Thymus (tissue), 11 donors: ENCODE measurements at regions not wholly inside any gene's neighbourhood (a gene's known extent, or its start where the extent isn't known, plus 50 kb on each side); places are given as distances from the start of the nearest gene placed in this dataset.

Experiments used
- DNase-seq, 9 donors: peaks; one replicate each; pipeline ENCODE4 v3.0.0-alpha.2; 2013; ENCODE audit warnings: low spot score in 9 of 9, low read depth in 6 of 9, missing footprints in 1 of 9
- H3K27ac ChIP-seq, 2 donors: one replicate each; pipeline ENCODE4 v1.5.1; 2013; ENCODE audit warnings: control low read depth in 1 of 2, low read depth in 1 of 2, low read length in 1 of 2, mild to moderate bottlenecking in 1 of 2, moderate library complexity in 1 of 2
- H3K27me3 ChIP-seq, 2 donors: one replicate each; pipeline ENCODE4 v1.5.1; 2013; ENCODE audit warnings: low read length in 1 of 2; ENCODE audit not compliant: control insufficient read depth in 2 of 2, insufficient read depth in 1 of 2
- H3K36me3 ChIP-seq, 2 donors: one replicate each; pipeline ENCODE4 v1.5.1; 2013; ENCODE audit warnings: low read length in 1 of 2, mild to moderate bottlenecking in 1 of 2, moderate library complexity in 1 of 2; ENCODE audit not compliant: control insufficient read depth in 2 of 2, insufficient read depth in 2 of 2
- H3K4me1 ChIP-seq, 2 donors: one replicate each; pipeline ENCODE4 v1.5.1; 2013; ENCODE audit warnings: low read length in 2 of 2; ENCODE audit not compliant: control insufficient read depth in 2 of 2, insufficient read depth in 2 of 2
- H3K4me3 ChIP-seq, 2 donors: one replicate each; pipeline ENCODE4 v1.5.1; 2013; ENCODE audit warnings: low read length in 2 of 2, control low read depth in 1 of 2, mild to moderate bottlenecking in 1 of 2
- H3K9me3 ChIP-seq, 2 donors: one replicate each; pipeline ENCODE4 v1.5.1; 2013; ENCODE audit warnings: low read length in 1 of 2, mild to moderate bottlenecking in 1 of 2; ENCODE audit not compliant: control insufficient read depth in 2 of 2, insufficient read depth in 1 of 2
- WGBS: extraction: QIAGEN DNeasy Blood & Tissue Kit; methylation state at CpG from one replicate; pipeline ENCODE4 v1.1.7; 2013; 5-methylcytosine and 5-hydroxymethylcytosine counted together
- donor health status: healthy.

- no peaks in the 10 kb centered on the region for H3K9me3 ChIP-seq
- 96% methylated on average over 5 of the region's 5 CpGs for WGBS
Measured at GRCh38 chrX:39322496-39322895, 521.2 kb downstream of the MID1IP1 start.

GRCh38 chrX:39324233-39324930 lies 523.1 kb downstream of the MID1IP1 start:
- Histone ChIP-seq H3K9me3 (no peaks in the 10 kb centered on the region), H3K27me3 (no peaks in the 10 kb centered on the region), H3K4me3 (no peak overlapping the region), H3K27ac (no peak overlapping the region), H3K36me3 (no peaks in the 10 kb centered on the region), H3K4me1 (peaks cover 6 to 11% of the 10 kb centered on the region in 2 donors)
- 94% methylated on average over 2 of the region's 2 CpGs for WGBS
- DNase-seq, result no peak

More at GRCh38 chrX:39322496-39322895, 521.2 kb downstream of the MID1IP1 start:
- H3K4me1 ChIP-seq, result peaks cover 6 to 12% of the 10 kb centered on the region in 2 donors
- DNase-seq, result no peak
- H3K27me3 ChIP-seq, result no peaks in the 10 kb centered on the region
- H3K27ac ChIP-seq, result no peak overlapping the region
- H3K4me3 ChIP-seq, result no peak overlapping the region
- no peaks in the 10 kb centered on the region for H3K36me3 ChIP-seq

DNA sequence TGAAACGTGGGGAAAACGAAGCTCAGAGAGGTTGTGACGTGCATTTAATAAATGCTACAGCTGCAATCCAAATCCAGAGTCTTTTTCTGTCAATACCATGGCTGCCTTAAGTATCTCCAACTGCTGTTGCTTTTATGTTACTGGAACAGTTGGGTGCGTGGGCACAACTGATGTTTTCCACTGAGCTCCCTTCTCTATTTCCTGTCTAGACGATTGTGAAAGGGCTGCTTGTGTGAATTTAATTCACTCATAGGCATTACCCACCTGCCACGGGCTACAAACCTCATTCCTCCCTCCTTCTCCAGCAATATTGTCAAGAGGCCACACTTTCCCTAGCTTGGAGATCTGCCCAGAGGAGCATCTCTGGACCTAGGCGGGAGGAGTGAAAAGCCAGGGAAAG lies 526.0 kb downstream of the MID1IP1 start:
- Histone ChIP-seq H3K4me1 (peaks cover 0 to 7% of the 10 kb centered on the region in 2 donors), H3K27me3 (no peaks in the 10 kb centered on the region), H3K4me3 (no peak overlapping the region), H3K9me3 (no peaks in the 10 kb centered on the region), H3K27ac (peak overlapping the region; percentile 57 to 74), H3K36me3 (no peaks in the 10 kb centered on the region)
- DNase-seq, result peak in 2 of 9 donors; percentile 26 to 54
- WGBS, result 59% methylated on average over 7 of the region's 7 CpGs

DNA sequence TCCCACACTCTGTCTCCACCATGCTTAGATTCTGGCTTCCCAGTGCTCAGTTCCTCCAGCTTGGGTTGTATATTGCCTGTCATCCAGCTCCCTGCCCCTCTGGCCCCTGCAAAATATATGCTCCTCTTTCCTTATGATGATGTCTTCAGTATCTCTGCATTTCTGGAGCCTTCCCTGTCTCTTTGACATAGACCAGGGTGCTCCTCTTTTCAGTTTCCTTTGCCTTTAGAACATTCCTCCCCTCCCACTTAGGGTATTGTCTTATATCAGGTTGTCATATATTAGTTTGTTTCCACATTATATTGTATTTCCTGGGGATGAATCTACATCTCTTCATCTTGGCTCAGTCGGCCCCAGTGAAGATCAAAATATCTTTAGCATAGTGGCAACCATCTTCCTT lies 526.4 kb downstream of the MID1IP1 start:
- Histone ChIP-seq H3K27me3 (no peaks in the 10 kb centered on the region), H3K4me1 (peaks cover 0 to 7% of the 10 kb centered on the region in 2 donors), H3K36me3 (no peaks in the 10 kb centered on the region), H3K4me3 (no peak overlapping the region), H3K9me3 (no peaks in the 10 kb centered on the region), H3K27ac (peak overlapping the region; percentile 1 to 60)
- 88% methylated on average over 1 of the region's 1 CpG for WGBS
- no peak for DNase-seq

- no peaks in the 10 kb centered on the region for H3K9me3 ChIP-seq
- 97% methylated on average over 4 of the region's 4 CpGs for WGBS
- H3K4me1 ChIP-seq, result peaks cover 0 to 7% of the 10 kb centered on the region in 2 donors
- H3K4me3 ChIP-seq, result no peak overlapping the region
- H3K27me3 ChIP-seq, result no peaks in the 10 kb centered on the region
- DNase-seq, result no peak
- H3K27ac ChIP-seq, result no peak overlapping the region
- H3K36me3 ChIP-seq, result no peaks in the 10 kb centered on the region
Measured at GRCh38 chrX:39328661-39329060, 527.4 kb downstream of the MID1IP1 start.

GRCh38 chrX:39331082-39331704 lies 529.9 kb downstream of the MID1IP1 start:
- peak in 1 of 9 donors; percentile 18 for DNase-seq
- Histone ChIP-seq H3K4me1 (peaks cover 0 to 15% of the 10 kb centered on the region in 2 donors), H3K36me3 (no peaks in the 10 kb centered on the region), H3K27ac (no peak overlapping the region), H3K27me3 (no peaks in the 10 kb centered on the region), H3K4me3 (no peak overlapping the region), H3K9me3 (no peaks in the 10 kb centered on the region)
- WGBS, result 21% methylated on average over 4 of the region's 4 CpGs

DNA sequence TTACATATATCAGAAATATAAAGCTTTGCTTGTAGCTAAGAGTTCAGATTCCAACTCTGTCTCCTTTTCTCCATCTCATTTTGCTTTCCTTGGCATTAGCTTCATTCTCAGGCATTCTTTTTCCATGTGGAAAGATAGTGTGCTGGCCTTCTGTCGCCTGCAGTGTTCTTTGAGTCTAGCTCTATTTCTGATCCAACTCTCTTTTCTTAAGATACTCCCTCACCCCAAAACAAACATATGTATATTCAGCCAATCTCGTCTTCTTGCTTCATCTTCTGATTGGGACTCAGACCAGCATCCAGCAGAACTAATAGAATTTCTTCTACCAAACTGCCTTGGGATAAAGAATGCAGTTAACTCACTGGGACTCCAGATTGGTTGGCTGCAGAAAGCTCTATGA lies 532.2 kb downstream of the MID1IP1 start:
- 99% methylated on average over 2 of the region's 2 CpGs for WGBS
- Histone ChIP-seq H3K4me3 (no peak overlapping the region), H3K36me3 (no peaks in the 10 kb centered on the region), H3K9me3 (no peaks in the 10 kb centered on the region), H3K27me3 (no peaks in the 10 kb centered on the region), H3K4me1 (peaks cover 3 to 21% of the 10 kb centered on the region in 2 donors), H3K27ac (no peak overlapping the region)
- DNase-seq, result no peak

GRCh38 chrX:39335513-39336235 lies 534.4 kb downstream of the MID1IP1 start:
- Histone ChIP-seq H3K27ac (no peak overlapping the region), H3K4me1 (peaks cover 3 to 21% of the 10 kb centered on the region in 2 donors), H3K4me3 (no peak overlapping the region), H3K27me3 (no peaks in the 10 kb centered on the region), H3K36me3 (no peaks in the 10 kb centered on the region), H3K9me3 (no peaks in the 10 kb centered on the region)
- 80% methylated on average over 6 of the region's 6 CpGs for WGBS
- DNase-seq, result peak in 1 of 9 donors; percentile 13
